HEK293 (cell line): ENCODE measurements at regions not wholly inside any gene's neighbourhood (a gene's known extent, or its start where the extent isn't known, plus 50 kb on each side); places are given as distances from the start of the nearest gene placed in this dataset.

Source experiments
- CTCF ChIA-PET: fragments of 350-600 bp; formaldehyde crosslinking; extraction: SDS; loops from one replicate; lab custom pipeline; 2021; ENCODE audit warnings: antibody characterized with exemption; lab: Yijun Ruan, JAX
- POLR2A ChIA-PET: fragments of 300-600 bp; formaldehyde crosslinking; extraction: SDS; loops from one replicate; lab custom pipeline; 2020; ENCODE audit warnings: antibody characterized with exemption, inconsistent platforms; lab: Yijun Ruan, JAX
- H3K27ac ChIP-seq: fragments of 200-500 bp; sonication (Bioruptor generic); 2 replicates; pipeline ENCODE4 v1.5.1; 2014; ENCODE audit warnings: low read depth, low read length, control low read depth, inconsistent platforms; ENCODE audit errors: extremely low read depth
- H3K36me3 ChIP-seq, 2 experiments: fragments of 200-500 bp in 1 of 2; sonication (Bioruptor generic) in 1 of 2; 1 replicate in 1 of 2; 2 replicates in 1 of 2; pipeline ENCODE4 v1.5.1; 2014 to 2017; ENCODE audit warnings: inconsistent platforms in 2 of 2, low read length in 2 of 2; ENCODE audit not compliant: control insufficient read depth in 2 of 2, insufficient read depth in 1 of 2
- H3K4me1 ChIP-seq: fragments of 200-500 bp; sonication (Bioruptor generic); 2 replicates; pipeline ENCODE4 v1.5.1; 2014; ENCODE audit warnings: mild to moderate bottlenecking, low read length, inconsistent platforms; ENCODE audit not compliant: control insufficient read depth, insufficient read depth
- H3K4me3 ChIP-seq: 2 replicates; pipeline ENCODE4 v1.5.1; 2011; ENCODE audit warnings: low read depth, mild to moderate bottlenecking, control low read depth, low read length, moderate library complexity
- H3K9me3 ChIP-seq: fragments of 200-500 bp; sonication (Bioruptor generic); 2 replicates; pipeline ENCODE4 v1.5.1; 2014; ENCODE audit warnings: low read depth, low read length, inconsistent platforms; ENCODE audit not compliant: control insufficient read depth, insufficient read depth
- KLF1 ChIP-seq: fragments of 450-650 bp; formaldehyde crosslinking; IDR thresholded peaks from 2 replicates; pipeline ENCODE4 v1.5.1; 2016; ENCODE audit warnings: missing biosample characterization, missing genetic modification characterization
- MEIS1 ChIP-seq: sonication (generic); formaldehyde crosslinking; IDR thresholded peaks from 2 replicates; pipeline ENCODE4 v1.8.1; 2022; ENCODE audit warnings: missing genetic modification reagents, mild to moderate bottlenecking, borderline replicate concordance
- MYNN ChIP-seq: fragments of 450-650 bp; formaldehyde crosslinking; IDR thresholded peaks from 2 replicates; pipeline ENCODE4 v1.5.1; 2016; ENCODE audit warnings: missing biosample characterization, missing genetic modification characterization, borderline replicate concordance
- OVOL3 ChIP-seq: fragments of 450-650 bp; formaldehyde crosslinking; IDR thresholded peaks from 2 replicates; pipeline ENCODE4 v1.5.1; 2016; ENCODE audit warnings: missing biosample characterization, missing genetic modification characterization
- SCRT1 ChIP-seq: fragments of 450-650 bp; formaldehyde crosslinking; IDR thresholded peaks from 2 replicates; pipeline ENCODE4 v1.5.1; 2016; ENCODE audit warnings: missing biosample characterization, missing genetic modification characterization, borderline replicate concordance
- SETDB1 ChIP-seq: IDR thresholded peaks from one replicate; pipeline ENCODE4 v1.6.1; 2017; ENCODE audit warnings: mild to moderate bottlenecking, low read length, moderate library complexity, mixed read lengths; ENCODE audit not compliant: insufficient read length
- WT1 ChIP-seq: fragments of 450-650 bp; formaldehyde crosslinking; IDR thresholded peaks from 2 replicates; pipeline ENCODE4 v1.5.1; 2016; ENCODE audit warnings: missing biosample characterization, missing genetic modification characterization
- YY1 ChIP-seq: fragments of 450-650 bp; formaldehyde crosslinking; IDR thresholded peaks from 2 replicates; pipeline ENCODE4 v1.5.1; 2018; ENCODE audit warnings: missing biosample characterization, missing genetic modification characterization
- ZBTB21 ChIP-seq: fragments of 450-650 bp; formaldehyde crosslinking; IDR thresholded peaks from 2 replicates; pipeline ENCODE4 v1.5.1; 2017; ENCODE audit warnings: missing biosample characterization, missing genetic modification characterization
- ZNF121 ChIP-seq: fragments of 450-650 bp; formaldehyde crosslinking; IDR thresholded peaks from 2 replicates; pipeline ENCODE4 v1.5.1; 2016; ENCODE audit warnings: missing biosample characterization, missing genetic modification characterization
- ZNF24 ChIP-seq: fragments of 450-650 bp; formaldehyde crosslinking; IDR thresholded peaks from 2 replicates; pipeline ENCODE4 v1.5.1; 2016; ENCODE audit warnings: missing biosample characterization, missing genetic modification characterization
- ZNF274 ChIP-seq, 2 experiments: fragments of 200-500 bp in 1 of 2; fragments of 450-650 bp in 1 of 2; sonication (Bioruptor generic) in 1 of 2; formaldehyde crosslinking in 1 of 2; IDR thresholded peaks; 2 replicates each; pipeline versions ENCODE4 v1.5.1 to v1.6.1; 2014 to 2016; ENCODE audit warnings: borderline replicate concordance in 1 of 2, inconsistent platforms in 1 of 2, low read length in 1 of 2, missing biosample characterization in 1 of 2, missing genetic modification characterization in 1 of 2
- ZNF341 ChIP-seq: fragments of 450-650 bp; formaldehyde crosslinking; IDR thresholded peaks from 2 replicates; pipeline ENCODE4; 2016; ENCODE audit warnings: low read depth, missing biosample characterization, missing genetic modification characterization
- ZNF394 ChIP-seq: fragments of 450-650 bp; formaldehyde crosslinking; IDR thresholded peaks from 2 replicates; pipeline ENCODE4 v1.5.1; 2016; ENCODE audit warnings: missing biosample characterization, missing genetic modification characterization, mild to moderate bottlenecking, moderate library complexity, borderline replicate concordance
- ZNF510 ChIP-seq: fragments of 450-650 bp; formaldehyde crosslinking; IDR thresholded peaks from 2 replicates; pipeline ENCODE4 v1.5.1; 2018; ENCODE audit warnings: mild to moderate bottlenecking, missing genetic modification characterization, missing biosample characterization; ENCODE audit not compliant: insufficient replicate concordance
- ZNF571 ChIP-seq: fragments of 450-650 bp; formaldehyde crosslinking; IDR thresholded peaks from 2 replicates; pipeline ENCODE4 v1.5.0; 2017; ENCODE audit warnings: missing biosample characterization, missing genetic modification characterization
- ZNF777 ChIP-seq: fragments of 450-650 bp; formaldehyde crosslinking; IDR thresholded peaks from 2 replicates; pipeline ENCODE4 v1.5.1; 2017; ENCODE audit warnings: missing biosample characterization, missing genetic modification characterization, borderline replicate concordance
- ZSCAN30 ChIP-seq: fragments of 450-650 bp; IDR thresholded peaks from 2 replicates; pipeline ENCODE4 v1.5.1; 2018; ENCODE audit warnings: missing biosample characterization, mild to moderate bottlenecking, missing genetic modification characterization, moderate library complexity
- TF ChIP-seq, protein P1 (sequence below): fragments of 450-650 bp; formaldehyde crosslinking; IDR thresholded peaks from 2 replicates; pipeline ENCODE4 v1.5.1; 2016; ENCODE audit warnings: missing biosample characterization, missing genetic modification characterization
- TF ChIP-seq, protein P2 (sequence below): fragments of 450-650 bp; formaldehyde crosslinking; IDR thresholded peaks from 2 replicates; pipeline ENCODE4 v1.5.1; 2016; ENCODE audit warnings: missing biosample characterization, missing genetic modification characterization
- TF ChIP-seq, protein P3 (sequence below): fragments of 450-650 bp; formaldehyde crosslinking; IDR thresholded peaks from 2 replicates; pipeline ENCODE4 v1.5.1; 2016; ENCODE audit warnings: missing biosample characterization, missing genetic modification characterization
- TF ChIP-seq, protein P4 (sequence below): fragments of 450-650 bp; formaldehyde crosslinking; IDR thresholded peaks from 2 replicates; pipeline ENCODE4 v1.5.1; 2016; ENCODE audit warnings: missing biosample characterization, missing genetic modification characterization

DNA sequence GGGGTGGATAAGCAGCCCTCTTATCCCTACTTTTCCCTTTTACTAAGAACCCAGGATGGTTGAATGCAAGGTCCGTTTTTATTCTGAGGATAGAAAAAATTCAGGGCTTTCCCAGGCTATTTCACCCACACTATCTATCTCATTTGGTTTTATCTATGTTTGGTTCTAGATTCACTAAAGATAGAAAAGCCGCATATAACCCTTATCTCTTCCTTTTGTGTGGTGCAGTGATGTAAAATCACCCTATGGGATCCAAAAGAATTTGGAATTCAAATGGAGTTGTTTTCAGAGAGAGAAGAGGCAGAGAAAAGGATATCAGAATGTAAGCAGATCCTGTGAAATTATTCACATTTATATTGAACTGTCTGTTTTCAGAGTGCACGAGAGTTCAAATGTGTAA is 236.3 kb upstream of the RFX3 start:
- Histone ChIP-seq H3K9me3 (no peaks in the 10 kb centered on the region), H3K4me3 (no peak overlapping the region), H3K27ac (no peak overlapping the region)
- ChIA-PET POLR2A (no interaction called here), CTCF (interaction anchor here (1.3 kb wide), 1 partner anchor 11 kb away, joined by 3 read pairs; no protein-coding TSS in a partner anchor)
- TF ChIP-seq, protein P1, sequence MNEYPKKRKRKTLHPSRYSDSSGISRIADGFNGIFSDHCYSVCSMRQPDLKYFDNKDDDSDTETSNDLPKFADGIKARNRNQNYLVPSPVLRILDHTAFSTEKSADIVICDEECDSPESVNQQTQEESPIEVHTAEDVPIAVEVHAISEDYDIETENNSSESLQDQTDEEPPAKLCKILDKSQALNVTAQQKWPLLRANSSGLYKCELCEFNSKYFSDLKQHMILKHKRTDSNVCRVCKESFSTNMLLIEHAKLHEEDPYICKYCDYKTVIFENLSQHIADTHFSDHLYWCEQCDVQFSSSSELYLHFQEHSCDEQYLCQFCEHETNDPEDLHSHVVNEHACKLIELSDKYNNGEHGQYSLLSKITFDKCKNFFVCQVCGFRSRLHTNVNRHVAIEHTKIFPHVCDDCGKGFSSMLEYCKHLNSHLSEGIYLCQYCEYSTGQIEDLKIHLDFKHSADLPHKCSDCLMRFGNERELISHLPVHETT: no peak
- TF ChIP-seq YY1 (tag by site-specific recombination) (no peak), SCRT1 (tag by site-specific recombination) (no peak), ZNF571 (tag by site-specific recombination) (no peak), WT1 (tag by site-specific recombination) (no peak), ZNF121 (tag by site-specific recombination) (no peak), ZSCAN30 (tag by site-specific recombination) (no peak), SETDB1 (no peak), ZNF394 (tag by site-specific recombination) (no peak)
- TF ChIP-seq, protein P2, sequence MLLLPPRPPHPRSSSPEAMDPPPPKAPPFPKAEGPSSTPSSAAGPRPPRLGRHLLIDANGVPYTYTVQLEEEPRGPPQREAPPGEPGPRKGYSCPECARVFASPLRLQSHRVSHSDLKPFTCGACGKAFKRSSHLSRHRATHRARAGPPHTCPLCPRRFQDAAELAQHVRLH: no peak
- TF ChIP-seq, protein P3, sequence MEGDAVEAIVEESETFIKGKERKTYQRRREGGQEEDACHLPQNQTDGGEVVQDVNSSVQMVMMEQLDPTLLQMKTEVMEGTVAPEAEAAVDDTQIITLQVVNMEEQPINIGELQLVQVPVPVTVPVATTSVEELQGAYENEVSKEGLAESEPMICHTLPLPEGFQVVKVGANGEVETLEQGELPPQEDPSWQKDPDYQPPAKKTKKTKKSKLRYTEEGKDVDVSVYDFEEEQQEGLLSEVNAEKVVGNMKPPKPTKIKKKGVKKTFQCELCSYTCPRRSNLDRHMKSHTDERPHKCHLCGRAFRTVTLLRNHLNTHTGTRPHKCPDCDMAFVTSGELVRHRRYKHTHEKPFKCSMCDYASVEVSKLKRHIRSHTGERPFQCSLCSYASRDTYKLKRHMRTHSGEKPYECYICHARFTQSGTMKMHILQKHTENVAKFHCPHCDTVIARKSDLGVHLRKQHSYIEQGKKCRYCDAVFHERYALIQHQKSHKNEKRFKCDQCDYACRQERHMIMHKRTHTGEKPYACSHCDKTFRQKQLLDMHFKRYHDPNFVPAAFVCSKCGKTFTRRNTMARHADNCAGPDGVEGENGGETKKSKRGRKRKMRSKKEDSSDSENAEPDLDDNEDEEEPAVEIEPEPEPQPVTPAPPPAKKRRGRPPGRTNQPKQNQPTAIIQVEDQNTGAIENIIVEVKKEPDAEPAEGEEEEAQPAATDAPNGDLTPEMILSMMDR (tag by site-specific recombination): no peak
- TF ChIP-seq, all 188 proteins: peak for 0
- no peaks in the 10 kb centered on the region for H3K4me1 ChIP-seq
- H3K36me3 ChIP-seq: no peaks in the 10 kb centered on the region

DNA sequence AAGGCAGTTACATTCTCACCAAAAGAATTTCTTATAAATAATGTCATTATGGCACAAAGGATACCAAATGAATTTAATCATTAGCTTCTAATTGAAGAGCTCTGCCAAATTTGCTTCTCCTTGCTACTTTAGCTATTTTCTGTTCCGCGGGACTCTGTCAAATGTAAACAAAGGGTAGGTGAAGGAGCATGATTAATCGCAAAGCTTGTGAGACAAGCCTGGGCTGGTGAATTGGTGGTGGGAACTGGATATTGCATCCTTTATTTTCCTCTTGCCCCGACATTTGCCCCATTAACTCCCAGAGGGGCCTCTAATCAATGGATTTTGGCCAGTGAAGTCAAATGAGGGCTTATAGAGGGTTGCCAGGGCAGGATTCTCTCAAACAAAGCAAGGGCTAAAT is 234.2 kb upstream of the RFX3 start:
- Histone ChIP-seq H3K27ac (no peak overlapping the region), H3K36me3 (no peaks in the 10 kb centered on the region), H3K9me3 (no peaks in the 10 kb centered on the region), H3K4me3 (no peak overlapping the region), H3K4me1 (no peaks in the 10 kb centered on the region)
- TF ChIP-seq ZBTB21 (tag by site-specific recombination) (no peak), MYNN (tag by site-specific recombination) (no peak), ZNF510 (tag by site-specific recombination) (no peak), MEIS1 (CRISPR knock-in tag) (0 out of 2 replicates have a peak, but pooled peaks have one; percentile 40)
- ChIA-PET POLR2A (no interaction called here), CTCF (interaction anchor here (0.6 to 1.2 kb wide), 2 partner anchors 38 to 607 kb away, joined by 4 read pairs; no protein-coding TSS in a partner anchor)

DNA sequence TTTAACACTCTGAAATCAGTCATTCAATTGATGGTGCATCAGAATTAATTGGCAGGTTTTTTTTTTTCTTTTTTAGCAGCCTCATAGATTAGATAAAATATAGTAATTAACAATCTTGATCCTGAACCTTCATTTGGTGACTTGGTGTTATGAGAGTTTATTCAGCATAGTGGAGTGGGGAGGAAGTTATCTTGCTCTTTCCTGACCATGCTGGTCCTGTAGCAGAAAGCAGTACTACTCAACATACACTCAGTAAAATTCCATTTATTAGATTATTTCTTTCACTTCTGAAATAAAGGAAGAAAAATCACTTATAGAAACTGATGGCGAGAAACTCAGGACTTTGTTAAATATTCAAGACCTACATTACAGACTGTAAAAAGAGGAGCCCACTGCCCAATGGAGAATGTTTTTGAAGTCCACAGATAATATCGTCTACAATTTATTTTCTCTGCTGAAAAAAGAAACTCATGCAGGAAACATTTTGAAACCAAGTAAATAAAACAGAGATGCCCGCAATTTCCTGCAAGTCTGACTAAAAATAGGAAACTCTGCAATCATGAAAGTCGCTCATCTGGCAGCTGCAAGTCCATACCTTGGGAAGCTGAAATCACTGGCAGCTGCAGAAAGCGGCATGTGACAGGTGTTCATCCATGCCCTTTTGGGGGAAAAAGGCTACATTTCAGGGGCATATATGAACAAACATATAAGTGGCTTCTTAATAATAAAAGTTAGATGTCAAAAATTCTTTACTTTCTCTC is 233.2 kb upstream of the RFX3 start:
- Histone ChIP-seq H3K36me3 (no peaks in the 10 kb centered on the region), H3K9me3 (no peaks in the 10 kb centered on the region), H3K4me1 (no peaks in the 10 kb centered on the region), H3K27ac (no peak overlapping the region), H3K4me3 (no peak overlapping the region)
- ChIA-PET CTCF (no interaction called here), POLR2A (no interaction called here)
- TF ChIP-seq ZNF777: no peak
- TF ChIP-seq, protein P4, sequence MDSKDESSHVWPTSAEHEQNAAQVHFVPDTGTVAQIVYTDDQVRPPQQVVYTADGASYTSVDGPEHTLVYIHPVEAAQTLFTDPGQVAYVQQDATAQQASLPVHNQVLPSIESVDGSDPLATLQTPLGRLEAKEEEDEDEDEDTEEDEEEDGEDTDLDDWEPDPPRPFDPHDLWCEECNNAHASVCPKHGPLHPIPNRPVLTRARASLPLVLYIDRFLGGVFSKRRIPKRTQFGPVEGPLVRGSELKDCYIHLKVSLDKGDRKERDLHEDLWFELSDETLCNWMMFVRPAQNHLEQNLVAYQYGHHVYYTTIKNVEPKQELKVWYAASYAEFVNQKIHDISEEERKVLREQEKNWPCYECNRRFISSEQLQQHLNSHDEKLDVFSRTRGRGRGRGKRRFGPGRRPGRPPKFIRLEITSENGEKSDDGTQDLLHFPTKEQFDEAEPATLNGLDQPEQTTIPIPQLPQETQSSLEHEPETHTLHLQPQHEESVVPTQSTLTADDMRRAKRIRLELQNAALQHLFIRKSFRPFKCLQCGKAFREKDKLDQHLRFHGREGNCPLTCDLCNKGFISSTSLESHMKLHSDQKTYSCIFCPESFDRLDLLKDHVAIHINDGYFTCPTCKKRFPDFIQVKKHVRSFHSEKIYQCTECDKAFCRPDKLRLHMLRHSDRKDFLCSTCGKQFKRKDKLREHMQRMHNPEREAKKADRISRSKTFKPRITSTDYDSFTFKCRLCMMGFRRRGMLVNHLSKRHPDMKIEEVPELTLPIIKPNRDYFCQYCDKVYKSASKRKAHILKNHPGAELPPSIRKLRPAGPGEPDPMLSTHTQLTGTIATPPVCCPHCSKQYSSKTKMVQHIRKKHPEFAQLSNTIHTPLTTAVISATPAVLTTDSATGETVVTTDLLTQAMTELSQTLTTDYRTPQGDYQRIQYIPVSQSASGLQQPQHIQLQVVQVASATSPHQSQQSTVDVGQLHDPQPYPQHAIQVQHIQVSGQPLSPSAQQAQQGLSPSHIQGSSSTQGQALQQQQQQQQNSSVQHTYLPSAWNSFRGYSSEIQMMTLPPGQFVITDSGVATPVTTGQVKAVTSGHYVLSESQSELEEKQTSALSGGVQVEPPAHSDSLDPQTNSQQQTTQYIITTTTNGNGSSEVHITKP (tag by site-specific recombination): no peak
- TF ChIP-seq ZNF24 (tag by site-specific recombination): no peak
- TF ChIP-seq OVOL3: no peak
- no peak for TF ChIP-seq ZNF274 (IDR thresholded peaks at IDR 0.05; ENCODE audit: low read length)
- TF ChIP-seq ZNF274 (tag by site-specific recombination; IDR thresholded peaks at IDR 0.05; ENCODE audit: borderline replicate concordance): no peak
- TF ChIP-seq ZNF341 (tag by site-specific recombination): no peak
- no peak for TF ChIP-seq KLF1 (tag by site-specific recombination)
